ENCODE measurements at regions not wholly inside any gene's neighbourhood (a gene's known extent, or its start where the extent isn't known, plus 50 kb on each side); places are given as distances from the start of the nearest gene placed in this dataset.

GRCh38 chr14:34211732-34212131 is 250.3 kb downstream of the SPTSSA start:
- peaks cover 0 to 76% (median 0%) of the 10 kb centered on the region in 11 experiments; a peak in 7 of 22 replicates for H3K27me3 ChIP-seq
- H3K4me2 ChIP-seq, result peak overlapping the region in 4 of 11 experiments; percentile 8 to 26 (median 14); a peak in 4 of 22 replicates
- peaks cover 0 to 8% (median 3%) of the 10 kb centered on the region in 10 experiments; a peak in 1 of 20 replicates for H3K4me1 ChIP-seq
- H4K20me1 ChIP-seq, result no peaks in the 10 kb centered on the region
- no peak overlapping the region for H3K9ac ChIP-seq
- TF ChIP-seq Cebpa-rat (IDR thresholded peaks at IDR 0.05), result no peak
- H3K36me3 ChIP-seq, result no peaks in the 10 kb centered on the region
- no peak overlapping the region for H3K27ac ChIP-seq
- H3K9me3 ChIP-seq (replicated peaks in 1 of 11), result peaks cover 0 to 9% (median 2%) of the 10 kb centered on the region in 11 experiments; a peak in 6 of 22 replicates
- no peak overlapping the region for H3K4me3 ChIP-seq

DNA sequence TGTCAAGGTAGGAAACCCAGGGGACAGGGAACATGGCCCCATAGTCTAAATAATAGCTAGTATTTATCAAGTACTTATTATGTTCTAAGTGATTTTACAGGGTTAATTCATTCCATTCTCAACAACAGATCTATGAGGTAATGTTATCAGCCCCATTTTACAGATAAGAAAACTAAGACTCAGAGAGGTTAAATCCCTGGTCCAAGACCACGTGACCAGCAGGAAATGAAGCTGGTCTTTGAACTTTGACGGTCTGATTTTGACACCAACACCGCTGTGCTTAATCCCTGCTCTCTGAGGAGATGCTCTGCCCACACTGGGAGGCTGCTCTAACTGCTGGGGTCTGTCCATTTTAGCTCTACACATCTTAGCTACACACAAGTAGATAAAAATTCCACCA is 253.5 kb downstream of the SPTSSA start:
- Histone ChIP-seq H3K4me1 (peaks cover 0 to 9% (median 3%) of the 10 kb centered on the region in 10 experiments; a peak in 2 of 20 replicates), H4K20me1 (no peaks in the 10 kb centered on the region), H3K27ac (no peak overlapping the region), H3K9me3 (replicated peaks in 1 of 11) (peaks cover 0 to 18% (median 12%) of the 10 kb centered on the region in 11 experiments; a peak in 14 of 22 replicates), H3K4me3 (no peak overlapping the region), H3K36me3 (no peaks in the 10 kb centered on the region), H3K9ac (no peak overlapping the region), H3K27me3 (peaks cover 0 to 87% (median 0%) of the 10 kb centered on the region in 11 experiments; a peak in 7 of 22 replicates), H3K4me2 (no peak overlapping the region)
- no peak for TF ChIP-seq Cebpa-rat (IDR thresholded peaks at IDR 0.05)

DNA sequence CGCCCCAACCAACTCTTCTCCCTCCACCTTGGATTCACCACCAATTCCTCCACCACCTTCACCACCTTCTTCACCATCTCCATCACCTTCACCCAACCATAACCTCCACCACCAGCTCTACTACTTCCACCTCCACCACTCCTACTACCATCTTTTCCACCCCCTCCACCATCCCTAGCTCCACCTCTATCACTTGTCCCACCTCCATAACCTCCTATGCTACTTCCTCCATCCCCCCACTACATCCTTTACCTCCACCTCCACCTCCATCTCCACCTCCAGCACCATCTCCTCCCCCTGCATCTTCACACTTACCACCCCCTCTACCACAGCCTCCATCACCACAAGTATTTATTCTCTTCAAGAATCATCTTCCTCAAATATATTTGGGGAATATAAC is 254.9 kb upstream of the EGLN3 start:
- TF ChIP-seq Cebpa-rat (IDR thresholded peaks at IDR 0.05), result no peak

GRCh38 chr14:34204774-34205173 is 253.9 kb upstream of the EGLN3 start:
- Histone ChIP-seq H3K27me3 (peaks cover 0 to 89% (median 0%) of the 10 kb centered on the region in 11 experiments; a peak in 9 of 22 replicates), H3K27ac (no peak overlapping the region), H3K36me3 (no peaks in the 10 kb centered on the region), H3K4me3 (no peak overlapping the region), H3K9ac (no peak overlapping the region), H3K4me1 (peaks cover 0 to 12% (median 0%) of the 10 kb centered on the region in 10 experiments; a peak in 4 of 20 replicates), H3K9me3 (replicated peaks in 1 of 11) (peaks cover 0 to 18% (median 12%) of the 10 kb centered on the region in 11 experiments; a peak in 14 of 22 replicates), H4K20me1 (peaks cover 0 to 16% (median 0%) of the 10 kb centered on the region in 11 experiments; a peak in 1 of 22 replicates), H3K4me2 (no peak overlapping the region)
- TF ChIP-seq Cebpa-rat (IDR thresholded peaks at IDR 0.05), result no peak

More for the DNA sequence above, 254.9 kb upstream of the EGLN3 start:
- peaks cover 0 to 18% (median 12%) of the 10 kb centered on the region in 11 experiments; a peak in 14 of 22 replicates for H3K9me3 ChIP-seq (replicated peaks in 1 of 11)
- H3K27ac ChIP-seq, result no peak overlapping the region
- H3K27me3 ChIP-seq, result peaks cover 0 to 86% (median 0%) of the 10 kb centered on the region in 11 experiments; a peak in 9 of 22 replicates
- H3K9ac ChIP-seq, result no peak overlapping the region
- no peak overlapping the region for H3K4me2 ChIP-seq
- no peaks in the 10 kb centered on the region for H3K36me3 ChIP-seq
- no peak overlapping the region for H3K4me3 ChIP-seq
- H4K20me1 ChIP-seq, result peaks cover 0 to 16% (median 0%) of the 10 kb centered on the region in 11 experiments; a peak in 1 of 22 replicates
- H3K4me1 ChIP-seq, result peaks cover 0 to 12% (median 0%) of the 10 kb centered on the region in 10 experiments; a peak in 4 of 20 replicates

DNA sequence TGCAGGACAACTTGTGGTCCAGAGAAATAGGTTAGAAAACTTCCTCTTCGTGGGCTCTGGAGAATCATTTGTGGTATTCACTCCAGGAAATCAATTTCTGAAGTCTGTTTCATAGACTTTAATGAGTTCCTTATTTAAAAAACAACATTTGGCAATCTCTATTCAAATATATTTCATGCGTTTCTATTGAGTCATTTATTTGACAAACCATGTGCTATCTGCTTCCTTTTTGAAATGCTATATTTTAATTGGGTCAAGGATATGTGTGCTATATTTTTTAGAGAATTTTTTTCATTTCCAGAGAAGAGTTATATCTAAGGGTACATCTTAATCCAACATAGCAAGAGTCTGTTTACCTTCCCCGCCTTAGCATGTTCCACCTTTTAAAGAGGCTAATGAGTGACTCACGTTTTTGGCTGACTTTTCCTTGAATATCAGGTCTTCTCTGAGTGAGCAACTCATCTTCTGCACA is 252.4 kb upstream of the EGLN3 start:
- Histone ChIP-seq H3K4me1 (peaks cover 0 to 12% (median 0%) of the 10 kb centered on the region in 10 experiments; a peak in 4 of 20 replicates), H3K36me3 (no peaks in the 10 kb centered on the region), H3K4me3 (no peak overlapping the region), H3K27ac (no peak overlapping the region), H3K9ac (no peak overlapping the region), H3K27me3 (peaks cover 0 to 89% (median 0%) of the 10 kb centered on the region in 11 experiments; a peak in 9 of 22 replicates), H4K20me1 (peaks cover 0 to 16% (median 0%) of the 10 kb centered on the region in 11 experiments; a peak in 1 of 22 replicates), H3K4me2 (peak overlapping the region in 1 of 11 experiments; percentile 26; a peak in 2 of 22 replicates), H3K9me3 (replicated peaks in 1 of 11) (peaks cover 0 to 18% (median 11%) of the 10 kb centered on the region in 11 experiments; a peak in 14 of 22 replicates)
- TF ChIP-seq Cebpa-rat (IDR thresholded peaks at IDR 0.05), result no peak

DNA sequence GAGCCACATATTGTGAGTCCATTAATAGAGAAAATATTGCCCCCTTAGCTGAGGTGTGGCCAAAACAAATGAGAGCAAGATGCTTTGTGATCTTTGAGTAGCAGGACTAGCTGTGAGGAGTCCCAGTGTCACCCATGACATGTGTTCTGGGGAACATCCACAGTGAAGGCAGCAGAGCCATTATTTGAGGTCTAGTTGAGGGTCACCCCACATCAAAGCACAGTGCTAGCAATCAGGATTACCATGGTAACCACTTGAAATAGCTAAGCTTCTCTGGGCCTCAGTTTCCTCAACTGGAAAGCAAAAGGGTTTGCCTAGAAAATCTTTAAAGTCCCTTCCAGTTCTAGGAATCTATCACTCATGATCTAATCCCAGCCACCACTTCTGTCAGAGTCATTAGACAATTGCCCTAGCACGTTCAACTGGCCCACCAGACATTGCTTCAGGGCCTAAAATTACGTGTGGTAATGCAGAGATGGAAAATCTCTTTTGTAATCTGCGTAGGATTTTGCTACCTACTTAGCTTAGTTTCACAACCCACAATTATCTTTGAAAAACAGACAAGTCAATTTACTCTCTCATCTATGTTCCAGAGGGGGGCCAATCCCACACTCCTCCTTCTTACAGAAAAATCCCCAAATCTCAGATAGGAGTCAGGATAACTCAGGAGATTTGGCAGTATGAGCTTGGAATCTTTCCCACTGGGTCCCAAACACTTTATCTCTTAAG is 251.2 kb upstream of the EGLN3 start:
- TF ChIP-seq Cebpa-rat (IDR thresholded peaks at IDR 0.05), result no peak
- H3K27ac ChIP-seq, result no peak overlapping the region
- H3K36me3 ChIP-seq, result no peaks in the 10 kb centered on the region
- H3K4me3 ChIP-seq, result no peak overlapping the region
- peaks cover 0 to 18% (median 11%) of the 10 kb centered on the region in 11 experiments; a peak in 14 of 22 replicates for H3K9me3 ChIP-seq (replicated peaks in 1 of 11)
- H3K9ac ChIP-seq, result no peak overlapping the region
- peaks cover 0 to 16% (median 0%) of the 10 kb centered on the region in 11 experiments; a peak in 1 of 22 replicates for H4K20me1 ChIP-seq
- no peak overlapping the region for H3K4me2 ChIP-seq
- H3K4me1 ChIP-seq, result peaks cover 0 to 12% (median 0%) of the 10 kb centered on the region in 10 experiments; a peak in 4 of 20 replicates
- H3K27me3 ChIP-seq, result peaks cover 0 to 89% (median 0%) of the 10 kb centered on the region in 11 experiments; a peak in 9 of 22 replicates

- Histone ChIP-seq H4K20me1 (peaks cover 0 to 16% (median 0%) of the 10 kb centered on the region in 11 experiments; a peak in 1 of 22 replicates), H3K9me3 (replicated peaks in 1 of 11) (0 out of 22 replicates have a peak, but pooled peaks cover 0 to under 1% (median 0%) of the 10 kb centered on the region in 11 experiments), H3K9ac (no peak overlapping the region), H3K27me3 (peaks cover 0 to 85% (median 0%) of the 10 kb centered on the region in 11 experiments; a peak in 9 of 22 replicates), H3K36me3 (no peaks in the 10 kb centered on the region), H3K27ac (no peak overlapping the region), H3K4me2 (no peak overlapping the region; a peak in 1 of 22 replicates), H3K4me3 (no peak overlapping the region), H3K4me1 (peaks cover 0 to 12% (median 0%) of the 10 kb centered on the region in 10 experiments; a peak in 4 of 20 replicates)
- TF ChIP-seq Cebpa-rat (IDR thresholded peaks at IDR 0.05), result no peak
Measured at GRCh38 chr14:34199585-34199984, 248.7 kb upstream of the EGLN3 start.

- peaks cover 0 to 16% (median 0%) of the 10 kb centered on the region in 11 experiments; a peak in 1 of 22 replicates for H4K20me1 ChIP-seq
- peaks cover 0 to 75% (median 0%) of the 10 kb centered on the region in 11 experiments; a peak in 9 of 22 replicates for H3K27me3 ChIP-seq
- peaks cover 0 to 4% (median 0%) of the 10 kb centered on the region in 10 experiments; a peak in 4 of 20 replicates for H3K4me1 ChIP-seq
- H3K27ac ChIP-seq, result no peak overlapping the region
- peaks cover 0 to 7% (median 0%) of the 10 kb centered on the region in 11 experiments; a peak in 2 of 22 replicates for H3K9me3 ChIP-seq (replicated peaks in 1 of 11)
- no peaks in the 10 kb centered on the region for H3K36me3 ChIP-seq
- H3K4me2 ChIP-seq, result no peak overlapping the region
- no peak for TF ChIP-seq Cebpa-rat (IDR thresholded peaks at IDR 0.05)
- no peak overlapping the region for H3K4me3 ChIP-seq
- no peak overlapping the region for H3K9ac ChIP-seq
Measured at GRCh38 chr14:34198096-34198495, 247.2 kb upstream of the EGLN3 start.

All from BLaER1 treated with 17β-estradiol and CSF1 and Interleukin-3, amounts not matched to agents 10 nM and 100 nM (cell line).